ENCODE measurements at regions not wholly inside any gene's neighbourhood (a gene's known extent, or its start where the extent isn't known, plus 50 kb on each side); places are given as distances from the start of the nearest gene placed in this dataset.

- TF ChIP-seq CTCF (conservative IDR thresholded peaks at IDR 0.05; ENCODE audit: low read length) (no peak), EZH2phosphoT487 (IDR thresholded peaks at IDR 0.05; ENCODE audit: borderline replicate concordance, low read depth, low read length) (no peak)
These were observed 123.6 kb downstream of the MTX2 start for GRCh38 chr2:176392744-176393414.
